Sigmoid colon (tissue), 6 donors: ENCODE measurements at regions not wholly inside any gene's neighbourhood (a gene's known extent, or its start where the extent isn't known, plus 50 kb on each side); places are given as distances from the start of the nearest gene placed in this dataset.

Source experiments
- DNase-seq: peaks from one replicate; pipeline ENCODE4 v3.0.0-alpha.2; 2019
- H3K27ac ChIP-seq, 4 donors: fragments of 200-600 bp; sonication (generic); one replicate each; pipeline ENCODE4 v1.5.1; 2016 to 2019; ENCODE audit warnings: mild to moderate bottlenecking in 1 of 4
- H3K27me3 ChIP-seq, 3 donors: fragments of 200-600 bp; sonication (generic); one replicate each; pipeline ENCODE4 v1.5.1; 2019; ENCODE audit warnings: mild to moderate bottlenecking in 1 of 3
- H3K36me3 ChIP-seq, 4 donors: fragments of 200-600 bp; sonication (generic); one replicate each; pipeline ENCODE4 v1.5.1; 2016 to 2019
- H3K4me1 ChIP-seq, 4 donors: fragments of 200-600 bp; sonication (generic); one replicate each; pipeline ENCODE4 v1.5.1; 2017 to 2019
- H3K4me3 ChIP-seq, 4 donors: fragments of 200-600 bp; sonication (generic); one replicate each; pipeline ENCODE4 v1.5.1; 2017 to 2019; ENCODE audit warnings: mild to moderate bottlenecking in 2 of 4, moderate library complexity in 1 of 4
- H3K9me3 ChIP-seq, 4 donors: fragments of 200-600 bp in 3 of 4; sonication (generic) in 3 of 4; one replicate each; pipeline versions ENCODE4 v1.5.1 to v1.6.1; 2013 to 2019
- CTCF ChIP-seq, 4 experiments: fragments of 450-650 bp in 3 of 4; fragments of 200-600 bp in 1 of 4; IDR thresholded peaks; one replicate each; pipeline ENCODE4 v1.5.1; 2016 to 2019; ENCODE audit warnings: antibody characterized with exemption in 4 of 4, mild to moderate bottlenecking in 3 of 4, moderate library complexity in 2 of 4
- EP300 ChIP-seq, 4 donors: sonication (generic); formaldehyde crosslinking; IDR thresholded peaks; one replicate each; pipeline ENCODE4 v1.6.1; 2017; ENCODE audit warnings: antibody characterized with exemption in 4 of 4
- POLR2A ChIP-seq, 2 donors: fragments of 450-650 bp; IDR thresholded peaks; one replicate each; pipeline ENCODE4 v1.6.1; 2016; ENCODE audit warnings: antibody characterized with exemption in 2 of 2, mild to moderate bottlenecking in 2 of 2, moderate library complexity in 2 of 2
- POLR2AphosphoS5 ChIP-seq, 4 donors: sonication (generic); formaldehyde crosslinking; IDR thresholded peaks; one replicate each; pipeline ENCODE4 v1.6.1; 2017; ENCODE audit warnings: antibody characterized with exemption in 4 of 4
- WGBS, 2 donors: extraction: QIAGEN DNeasy Blood & Tissue Kit; methylation state at CpG; one replicate each; pipeline ENCODE4 v1.1.7; 2013; 5-methylcytosine and 5-hydroxymethylcytosine counted together
- intact Hi-C: fragments of 100-400 bp; cut with DNase I; formaldehyde crosslinking; loops from one replicate; pipeline ENCODE4 v1.15.1; 2023
- donor health status: healthy with polysubstance abuse.
- donor health status: healthy.

GRCh38 chr18:60593249-60593648 lies 220.7 kb upstream of the MC4R start:
- 46 to 70% methylated on average over 5 of the region's 5 CpGs for WGBS, 2 donors
- no peak for TF ChIP-seq POLR2A (IDR thresholded peaks at IDR 0.05)
- no peak for TF ChIP-seq POLR2AphosphoS5 (IDR thresholded peaks at IDR 0.05)
- no peak for TF ChIP-seq CTCF (IDR thresholded peaks at IDR 0.05)
- TF ChIP-seq EP300 (IDR thresholded peaks at IDR 0.05): no peak

DNA sequence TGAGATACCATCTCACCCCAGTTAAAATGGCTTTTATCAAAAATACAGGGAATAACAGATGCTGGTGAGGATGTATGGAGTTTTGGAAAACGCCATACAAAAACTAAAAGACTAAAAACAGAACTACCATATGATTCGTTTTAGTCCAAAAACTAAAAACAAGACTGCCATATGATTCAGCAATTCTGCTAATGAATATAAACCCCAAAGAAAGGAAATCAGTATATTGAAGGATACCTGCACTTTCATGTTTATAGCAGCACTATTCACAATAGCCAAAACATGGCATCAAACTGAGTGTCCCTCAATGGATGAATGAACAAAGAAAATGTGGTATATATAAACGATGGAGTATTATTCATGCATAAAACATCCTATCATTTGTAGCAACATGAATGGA lies 224.4 kb upstream of the MC4R start:
- H3K27ac ChIP-seq: no peak overlapping the region
- TF ChIP-seq CTCF (IDR thresholded peaks at IDR 0.05): no peak
- H3K27me3 ChIP-seq: no peaks in the 10 kb centered on the region
- no peaks in the 10 kb centered on the region for H3K9me3 ChIP-seq
- no peaks in the 10 kb centered on the region for H3K36me3 ChIP-seq
- intact Hi-C loops: no loop called here
- H3K4me3 ChIP-seq: no peak overlapping the region
- H3K4me1 ChIP-seq: no peaks in the 10 kb centered on the region
- no peak for DNase-seq
- 71 to 76% methylated on average over 3 of the region's 3 CpGs for WGBS, 2 donors

More at GRCh38 chr18:60593249-60593648, 220.7 kb upstream of the MC4R start:
- Histone ChIP-seq H3K4me3 (no peak overlapping the region), H3K9me3 (no peaks in the 10 kb centered on the region), H3K27ac (no peak overlapping the region), H3K4me1 (no peaks in the 10 kb centered on the region), H3K27me3 (no peaks in the 10 kb centered on the region), H3K36me3 (no peaks in the 10 kb centered on the region)
- DNase-seq: no peak
- intact Hi-C loops: no loop called here

DNA sequence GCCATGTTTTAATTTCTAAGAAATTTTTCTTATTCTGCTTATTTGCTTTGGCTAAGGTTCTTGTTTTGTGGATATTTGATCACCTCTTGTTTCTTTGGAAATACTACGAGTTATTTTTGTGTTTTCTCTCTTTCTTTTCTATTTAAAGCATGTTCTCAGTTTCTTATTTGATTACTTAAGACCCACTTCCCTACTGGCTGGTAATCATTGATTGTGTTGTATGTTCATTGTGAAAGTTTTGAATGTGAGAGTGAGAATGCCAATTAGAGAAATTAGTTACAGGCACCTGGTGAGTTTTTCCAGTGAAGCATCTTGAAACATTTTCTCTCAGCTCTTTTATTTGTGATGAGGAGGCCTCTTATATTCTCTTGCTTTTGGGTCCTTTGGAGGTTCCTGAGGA lies 226.7 kb upstream of the MC4R start:
- Histone ChIP-seq H3K27ac (no peak overlapping the region), H3K27me3 (no peaks in the 10 kb centered on the region), H3K4me3 (no peak overlapping the region), H3K4me1 (no peaks in the 10 kb centered on the region), H3K9me3 (no peaks in the 10 kb centered on the region), H3K36me3 (no peaks in the 10 kb centered on the region)
- no peak for DNase-seq
- TF ChIP-seq CTCF (IDR thresholded peaks at IDR 0.05) (no peak), POLR2A (IDR thresholded peaks at IDR 0.05) (no peak), POLR2AphosphoS5 (IDR thresholded peaks at IDR 0.05) (no peak), EP300 (IDR thresholded peaks at IDR 0.05) (no peak)
- 59 to 81% methylated on average over 1 of the region's 1 CpG for WGBS, 2 donors
- intact Hi-C loops: no loop called here

DNA sequence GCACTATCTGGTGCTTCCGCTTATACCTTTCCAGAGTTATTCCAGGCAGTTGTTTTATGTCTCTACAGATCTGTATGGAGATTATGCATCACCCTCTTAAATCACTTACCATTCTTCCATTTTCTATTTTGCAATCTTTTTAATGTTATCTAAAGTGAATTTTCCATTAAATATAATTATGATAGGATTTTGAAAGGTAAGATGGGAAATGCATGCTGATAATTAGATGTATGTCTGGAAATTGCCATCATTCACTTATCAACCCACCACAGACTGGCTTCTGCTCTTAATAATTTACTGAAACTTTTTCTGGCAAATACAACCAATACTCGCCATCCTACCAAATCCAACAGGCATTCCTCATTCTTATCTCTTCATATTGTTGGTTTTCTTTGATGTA lies 227.4 kb upstream of the MC4R start:
- no peak overlapping the region for H3K27ac ChIP-seq

More for the DNA sequence above, 227.4 kb upstream of the MC4R start:
- no peak for DNase-seq
- TF ChIP-seq POLR2A (IDR thresholded peaks at IDR 0.05) (no peak), POLR2AphosphoS5 (IDR thresholded peaks at IDR 0.05) (no peak), EP300 (IDR thresholded peaks at IDR 0.05) (no peak), CTCF (IDR thresholded peaks at IDR 0.05) (no peak)
- Histone ChIP-seq H3K4me3 (no peak overlapping the region), H3K4me1 (no peaks in the 10 kb centered on the region), H3K27me3 (no peaks in the 10 kb centered on the region), H3K36me3 (no peaks in the 10 kb centered on the region), H3K9me3 (no peaks in the 10 kb centered on the region)
- WGBS, 2 donors: 84 to 90% methylated on average over 2 of the region's 2 CpGs
- intact Hi-C loops: no loop called here
